Suppressor macrophage (primary cell): ENCODE measurements at regions not wholly inside any gene's neighbourhood (a gene's known extent, or its start where the extent isn't known, plus 50 kb on each side); places are given as distances from the start of the nearest gene placed in this dataset.

Source experiments
- DNase-seq, 4 experiments: peaks; one replicate each; pipeline ENCODE4 v3.0.0-alpha.2; 2020 to 2022

DNA sequence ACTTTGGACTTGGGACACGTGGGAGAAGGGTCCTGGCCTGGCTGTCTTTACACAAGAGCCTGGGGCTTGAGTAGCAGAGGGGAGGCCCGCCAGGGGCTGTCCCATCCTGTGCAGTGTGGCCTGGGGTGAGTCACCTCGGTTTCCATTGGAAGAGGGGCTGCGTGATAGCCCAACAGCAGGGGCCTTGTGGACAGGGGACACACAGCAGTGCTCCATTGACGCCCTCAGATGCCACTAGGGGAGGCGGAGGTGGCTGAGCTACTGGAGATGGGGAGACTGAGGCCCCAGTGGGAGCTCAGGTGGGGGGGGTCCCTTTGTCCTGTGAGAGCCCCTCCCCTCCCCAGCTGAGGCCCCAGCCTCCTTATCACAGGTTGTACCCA is 50.0 kb upstream of the RNU6ATAC start:
- DNase-seq: no peak

DNA sequence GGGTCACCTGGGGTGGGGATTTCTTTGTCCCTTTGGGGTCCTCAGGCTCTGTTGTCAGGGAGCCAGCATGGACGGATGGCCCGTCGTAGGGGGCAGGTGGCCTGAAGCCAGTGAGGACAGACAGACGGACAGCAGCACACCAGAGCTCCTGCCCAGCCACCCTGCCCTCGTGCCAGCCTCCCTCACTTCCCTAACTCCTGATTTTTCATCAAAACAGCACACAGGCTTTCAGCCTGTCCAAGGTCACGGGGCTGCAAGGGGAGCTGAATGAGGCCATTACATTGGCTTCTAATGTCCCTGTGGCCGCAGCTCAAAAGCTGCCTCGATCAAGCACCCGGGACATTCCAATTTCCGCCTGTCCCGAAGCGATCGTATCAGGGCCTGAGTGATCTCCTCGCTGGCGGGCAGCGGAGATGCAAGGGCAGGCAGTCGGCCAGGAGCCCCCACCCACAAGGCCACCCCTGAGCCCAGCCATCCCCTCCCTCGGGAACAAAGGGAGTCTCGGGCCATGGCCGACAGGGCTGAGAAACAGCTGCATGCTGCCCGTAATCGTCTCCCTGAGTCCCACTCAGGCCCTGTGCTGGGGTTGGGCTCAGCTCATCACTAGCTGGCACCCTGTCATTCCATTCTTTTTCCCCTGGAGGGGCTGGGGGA is 50.5 kb upstream of the RNU6ATAC start:
- DNase-seq: no peak

GRCh38 chr9:134215420-134215698 is 51.0 kb upstream of the RNU6ATAC start:
- DNase-seq: no peak

DNA sequence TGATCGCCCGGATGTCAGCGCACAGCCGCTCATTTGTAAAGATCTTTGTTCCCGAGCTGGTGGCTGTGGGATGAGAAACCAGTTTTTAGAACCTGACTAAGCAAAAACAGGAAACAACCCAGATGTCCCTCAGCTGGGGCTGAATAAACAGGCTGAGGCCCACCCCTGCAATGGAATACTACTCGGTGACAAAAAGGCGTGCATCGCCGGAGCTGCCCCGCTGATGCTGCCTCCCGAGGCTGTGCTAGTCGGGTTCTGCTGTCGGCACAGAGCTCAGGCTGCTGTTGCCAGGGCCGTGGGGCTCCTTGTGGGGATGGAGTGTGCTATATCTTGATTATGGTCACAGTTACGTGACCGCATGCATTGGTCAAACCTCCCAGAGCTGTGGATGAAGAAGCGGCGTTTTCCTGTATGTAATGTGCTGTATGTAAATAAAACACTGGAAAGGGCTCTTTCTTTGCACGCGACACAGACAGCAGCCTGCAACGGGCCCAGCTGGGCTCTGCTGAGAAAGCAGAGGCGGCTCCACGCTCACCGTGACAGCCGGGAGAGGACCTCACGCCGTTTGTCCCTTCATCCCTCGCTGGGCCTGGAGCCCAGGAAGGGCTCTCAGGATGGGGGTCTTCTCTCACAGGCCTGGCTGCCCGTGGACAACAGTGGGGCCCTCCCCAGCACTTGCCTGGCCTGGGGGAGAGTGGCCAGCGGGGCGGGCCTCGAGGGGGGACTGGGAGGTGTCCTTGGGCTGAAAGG is 51.5 kb upstream of the RNU6ATAC start:
- DNase-seq: peak in 3 of 4 experiments; percentile 33 to 42 (median 39)

- DNase-seq: no peak
These were observed 52.1 kb upstream of the RNU6ATAC start for GRCh38 chr9:134216449-134216951.

DNA sequence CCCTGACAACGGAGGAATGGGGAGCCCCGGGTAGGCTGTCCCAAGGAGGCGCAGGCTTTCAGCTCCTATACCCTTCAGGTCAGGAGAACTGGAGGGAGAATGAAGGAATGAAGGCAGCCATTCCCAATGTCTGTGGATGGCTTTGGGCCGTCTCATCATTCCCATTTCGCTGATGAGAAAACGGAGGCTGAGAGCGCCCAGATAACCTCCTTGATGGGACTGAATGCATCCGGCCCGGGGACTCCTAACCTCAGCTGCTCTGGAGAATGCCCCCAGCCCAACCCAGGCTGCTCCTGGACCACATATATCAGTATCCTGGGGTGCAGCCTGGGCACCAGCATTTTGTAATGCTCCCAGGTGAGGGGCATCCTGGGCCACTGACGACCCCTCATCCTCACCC is 52.6 kb upstream of the RNU6ATAC start:
- no peak for DNase-seq

GRCh38 chr9:134217431-134218210 is 53.3 kb upstream of the RNU6ATAC start:
- DNase-seq: peak; percentile 35 to 58 (median 47)

- no peak for DNase-seq
These were observed 53.9 kb upstream of the RNU6ATAC start for GRCh38 chr9:134218230-134218629.

GRCh38 chr9:134219646-134220060 is 55.3 kb upstream of the RNU6ATAC start:
- no peak for DNase-seq

DNA sequence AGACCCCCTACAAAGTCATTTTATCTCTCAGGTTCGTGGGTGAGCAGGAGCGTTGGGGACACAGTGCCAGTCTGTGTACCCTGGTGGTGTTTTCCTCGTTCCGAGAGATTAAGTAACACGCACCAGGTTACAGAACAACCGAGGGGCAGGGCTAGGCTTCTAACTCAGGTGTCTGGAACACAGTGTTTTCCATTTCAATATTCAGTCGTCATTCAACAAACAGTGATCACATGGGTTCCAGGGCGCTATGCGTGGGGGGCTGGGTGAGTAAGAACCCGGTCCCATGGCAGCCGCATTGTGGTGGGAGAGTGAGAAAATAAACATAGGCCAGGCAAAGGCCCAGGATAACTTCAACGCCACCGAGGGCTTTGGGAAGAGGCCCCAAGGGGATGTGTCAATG is 55.9 kb upstream of the RNU6ATAC start:
- DNase-seq: no peak

- no peak for DNase-seq
These were observed 57.1 kb upstream of the RNU6ATAC start for GRCh38 chr9:134221273-134222017.

DNA sequence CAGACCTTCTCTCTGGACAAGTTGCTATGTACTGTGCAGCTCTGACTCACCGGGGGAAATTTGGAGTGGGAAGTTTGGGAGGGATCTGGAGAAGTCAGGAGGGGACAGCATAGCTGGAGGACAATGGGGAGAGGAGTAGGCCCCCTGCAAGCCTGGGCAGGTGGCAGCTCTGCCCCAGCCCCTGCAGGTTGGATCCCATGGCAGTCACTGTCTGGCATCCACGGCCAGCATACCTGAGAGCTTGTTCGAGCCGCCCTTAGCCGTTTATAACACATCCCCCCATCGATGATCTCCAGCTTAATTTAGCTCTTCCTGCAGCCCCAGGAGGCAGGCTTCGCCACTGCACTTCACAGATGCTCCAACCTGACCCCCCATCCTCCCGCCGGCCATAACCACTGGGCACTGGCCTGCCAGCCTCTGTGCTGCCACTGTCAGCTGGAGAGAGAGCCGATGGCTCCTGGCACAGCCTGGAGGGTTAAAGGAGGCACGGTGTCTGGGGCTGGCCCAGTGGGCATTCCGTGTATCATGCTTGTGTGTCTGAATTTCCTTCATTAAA is 57.7 kb upstream of the RNU6ATAC start:
- no peak for DNase-seq

DNA sequence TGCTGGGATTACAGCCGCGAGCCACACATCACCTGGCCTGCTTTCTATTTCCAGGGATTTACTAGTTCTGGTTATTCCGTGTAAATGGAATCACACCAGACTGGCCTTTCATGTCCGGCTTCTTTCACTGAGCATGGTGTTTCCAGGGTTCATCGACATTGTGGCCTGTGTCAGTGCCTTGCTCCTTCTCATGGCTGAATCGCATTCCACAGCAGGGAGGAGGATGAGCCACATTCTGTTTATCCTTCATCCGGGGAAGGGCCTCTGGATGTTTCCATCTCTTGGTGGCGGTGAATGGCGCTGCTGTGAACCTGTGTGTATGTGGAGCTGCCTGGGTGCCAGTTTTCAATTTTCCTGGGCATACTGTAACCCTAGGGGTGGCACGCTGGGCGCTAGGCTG is 58.7 kb upstream of the RNU6ATAC start:
- DNase-seq: no peak

- no peak for DNase-seq
These were observed 59.3 kb upstream of the RNU6ATAC start for GRCh38 chr9:134223591-134224122.

DNA sequence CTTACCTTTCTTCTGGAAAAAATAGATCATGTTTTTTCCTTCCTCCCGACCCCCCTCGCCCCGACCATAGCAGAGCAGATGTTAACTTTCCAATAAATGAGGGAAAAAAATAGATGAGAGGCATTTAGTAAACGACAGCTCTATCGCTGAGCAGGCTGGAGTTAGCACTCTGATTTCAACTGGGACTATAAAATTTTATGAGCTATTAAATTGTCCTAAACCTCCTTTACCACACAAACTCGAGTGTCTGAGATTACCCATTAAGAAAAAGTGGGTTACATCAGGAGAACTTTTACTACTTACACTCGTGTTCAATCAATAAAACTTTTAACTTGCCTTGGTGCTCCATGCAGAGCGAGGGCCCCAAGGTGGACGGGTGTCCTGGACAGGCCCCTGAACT is 59.8 kb upstream of the RNU6ATAC start:
- no peak for DNase-seq

GRCh38 chr9:134224567-134225093 is 60.3 kb upstream of the RNU6ATAC start:
- DNase-seq: no peak

GRCh38 chr9:134225186-134225585 is 60.8 kb upstream of the RNU6ATAC start:
- DNase-seq: no peak

DNA sequence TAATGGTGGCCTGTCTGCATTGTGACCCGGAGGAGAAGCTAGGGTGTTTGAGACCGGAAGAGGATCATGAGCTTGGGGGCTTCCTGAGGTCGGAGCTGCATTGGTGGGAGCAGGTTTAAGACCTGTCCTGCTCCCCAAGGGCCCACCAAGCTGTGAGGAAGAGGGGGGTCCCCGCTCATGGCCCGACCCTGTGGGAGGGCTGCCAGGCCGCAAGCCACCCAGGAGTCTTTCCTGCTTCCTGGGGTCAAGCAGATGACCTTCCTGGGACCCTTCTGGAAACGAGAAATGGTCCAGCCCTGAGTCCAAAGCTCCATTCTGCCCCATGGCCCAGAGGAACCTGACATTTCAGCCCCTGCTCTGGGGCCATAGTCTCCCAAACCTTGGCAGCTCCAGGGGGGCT is 61.5 kb upstream of the RNU6ATAC start:
- no peak for DNase-seq

- DNase-seq: peak in 2 of 4 experiments; percentile 42 to 45
These were observed 62.0 kb upstream of the RNU6ATAC start for GRCh38 chr9:134226221-134226930.

DNA sequence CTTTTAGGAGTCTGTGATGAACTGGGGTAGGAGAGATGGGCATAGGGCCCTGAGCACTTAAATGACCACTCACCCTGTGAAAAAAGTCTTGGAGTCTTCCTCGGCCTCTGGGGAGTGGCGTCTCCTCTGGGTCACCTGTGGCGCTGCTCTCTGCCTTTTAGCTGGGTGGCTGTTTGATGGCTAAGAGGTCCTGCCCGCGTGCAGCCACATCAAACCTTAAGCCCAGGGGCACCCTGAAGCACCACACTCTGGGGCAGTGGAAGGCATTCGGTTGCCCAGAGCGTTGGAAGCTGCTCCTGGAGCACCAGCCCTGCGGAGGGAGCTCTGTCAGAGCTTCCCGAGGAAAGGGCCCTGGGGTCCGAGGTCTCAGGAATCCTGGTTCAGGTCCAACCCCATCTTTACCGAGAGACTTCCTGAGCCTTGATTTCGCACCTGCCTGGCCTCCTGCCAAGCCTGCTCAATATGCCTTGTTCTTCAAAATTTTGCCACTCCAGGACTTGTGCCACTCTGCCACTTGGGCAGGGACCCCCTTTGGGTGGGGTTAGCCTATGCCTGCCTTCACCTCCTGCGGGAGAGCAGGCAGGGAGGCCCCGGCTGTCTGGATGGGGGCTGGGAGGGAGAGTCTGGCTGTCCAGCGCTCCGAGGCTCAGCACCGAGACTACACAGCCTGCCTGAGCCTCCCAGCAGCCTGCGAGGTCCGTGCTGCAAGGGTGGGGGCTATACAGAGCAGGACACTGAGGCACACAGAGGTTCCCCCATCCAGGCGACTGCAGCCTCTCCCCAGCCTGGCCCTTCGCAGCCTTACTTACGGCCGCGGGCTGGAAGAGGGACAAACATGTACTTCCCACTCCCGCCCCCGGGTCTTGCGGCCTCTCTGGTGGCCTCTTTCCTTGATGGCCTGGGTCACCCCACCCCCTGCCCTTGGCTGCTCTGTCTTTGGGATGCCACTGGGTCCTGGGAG is 63.4 kb upstream of the RNU6ATAC start:
- peak in 2 of 4 experiments; percentile 15 to 24 for DNase-seq
